ENCODE measurements at regions not wholly inside any gene's neighbourhood (a gene's known extent, or its start where the extent isn't known, plus 50 kb on each side); places are given as distances from the start of the nearest gene placed in this dataset.

DNA sequence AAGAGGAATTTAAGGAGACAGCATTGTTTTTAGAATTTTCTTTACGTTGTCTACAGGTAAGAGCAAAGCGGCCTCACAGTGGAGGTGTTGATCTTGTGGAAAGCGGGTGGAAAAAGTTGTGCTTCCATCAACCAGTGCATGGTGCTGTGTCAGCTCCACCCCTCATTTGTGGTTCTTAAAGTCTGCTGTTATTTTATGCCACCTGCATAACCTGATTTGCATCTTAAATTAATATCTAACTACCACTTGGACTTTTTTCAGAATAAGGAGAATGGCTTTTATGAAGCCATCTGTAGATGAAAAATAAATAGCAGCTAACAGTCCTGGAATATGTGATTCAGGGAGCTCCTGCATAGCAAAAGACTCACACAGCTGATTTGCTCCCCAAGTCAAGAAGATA is 135.1 kb downstream of the SNAPC1 start:
- H3K4me3 ChIP-seq (ENCODE audit: low read depth, low read length), result no peak overlapping the region
- TF ChIP-seq, protein P1, sequence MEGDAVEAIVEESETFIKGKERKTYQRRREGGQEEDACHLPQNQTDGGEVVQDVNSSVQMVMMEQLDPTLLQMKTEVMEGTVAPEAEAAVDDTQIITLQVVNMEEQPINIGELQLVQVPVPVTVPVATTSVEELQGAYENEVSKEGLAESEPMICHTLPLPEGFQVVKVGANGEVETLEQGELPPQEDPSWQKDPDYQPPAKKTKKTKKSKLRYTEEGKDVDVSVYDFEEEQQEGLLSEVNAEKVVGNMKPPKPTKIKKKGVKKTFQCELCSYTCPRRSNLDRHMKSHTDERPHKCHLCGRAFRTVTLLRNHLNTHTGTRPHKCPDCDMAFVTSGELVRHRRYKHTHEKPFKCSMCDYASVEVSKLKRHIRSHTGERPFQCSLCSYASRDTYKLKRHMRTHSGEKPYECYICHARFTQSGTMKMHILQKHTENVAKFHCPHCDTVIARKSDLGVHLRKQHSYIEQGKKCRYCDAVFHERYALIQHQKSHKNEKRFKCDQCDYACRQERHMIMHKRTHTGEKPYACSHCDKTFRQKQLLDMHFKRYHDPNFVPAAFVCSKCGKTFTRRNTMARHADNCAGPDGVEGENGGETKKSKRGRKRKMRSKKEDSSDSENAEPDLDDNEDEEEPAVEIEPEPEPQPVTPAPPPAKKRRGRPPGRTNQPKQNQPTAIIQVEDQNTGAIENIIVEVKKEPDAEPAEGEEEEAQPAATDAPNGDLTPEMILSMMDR (IDR thresholded peaks at IDR 0.05; ENCODE audit: insufficient read depth, low read length, missing control alignments), result no peak
- DNase-seq (ENCODE audit: low read depth, low spot score), result no peak
- ChIA-PET CTCF (interaction anchor here (0.9 to 1.3 kb wide), 3 partner anchors 36 to 229 kb away, joined by 3 to 4 read pairs (median 3); no protein-coding TSS in a partner anchor), POLR2A (no interaction called here)

DNA sequence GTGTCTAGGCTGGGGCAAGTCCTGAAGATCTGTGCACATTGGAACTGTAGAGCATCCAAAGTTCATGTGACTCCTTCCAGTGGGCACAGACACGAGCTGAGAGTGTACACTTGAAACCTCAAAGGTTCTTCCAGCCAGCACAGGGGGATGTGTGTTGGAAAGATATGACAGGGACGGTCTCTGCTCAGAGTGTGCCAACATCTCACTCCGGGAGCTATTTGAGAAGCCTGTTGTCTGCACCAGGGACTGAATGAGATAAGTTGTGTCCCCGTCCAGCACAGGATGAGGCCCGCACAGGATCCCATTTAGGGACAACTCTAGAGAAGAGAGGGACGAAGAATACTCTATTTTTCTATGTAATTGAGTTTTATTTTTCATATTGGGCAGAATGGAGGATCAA is 136.3 kb downstream of the SNAPC1 start:
- ChIA-PET POLR2A (no interaction called here), CTCF (interaction anchor here (1.2 to 1.3 kb wide), 2 partner anchors 38 to 228 kb away, joined by 3 to 5 read pairs; no protein-coding TSS in a partner anchor)
- H3K4me3 ChIP-seq (ENCODE audit: low read depth, low read length), result no peak overlapping the region
- TF ChIP-seq, protein P1 (IDR thresholded peaks at IDR 0.05; ENCODE audit: insufficient read depth, low read length, missing control alignments), result no peak
- no peak for DNase-seq (ENCODE audit: low read depth, low spot score)

DNA sequence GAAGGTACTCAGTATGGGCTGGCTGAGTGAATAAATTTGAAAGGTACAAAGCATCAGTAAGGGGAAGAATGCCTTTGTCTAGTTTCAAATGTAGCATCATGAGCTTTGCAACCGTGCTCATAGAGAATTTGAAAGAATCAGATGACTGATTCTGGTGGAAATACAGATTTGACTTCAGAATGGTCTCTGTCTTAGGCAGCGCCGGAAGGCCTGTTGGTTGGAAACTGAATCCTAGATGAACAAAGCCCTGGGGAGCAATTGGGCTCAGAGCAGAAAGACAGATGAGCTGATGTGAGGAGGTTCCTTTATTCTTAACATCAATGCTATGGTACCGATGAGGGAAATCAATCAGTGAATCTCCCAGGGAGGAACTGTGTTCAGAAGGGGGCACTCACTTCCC is 137.3 kb downstream of the SNAPC1 start:
- ChIA-PET POLR2A (no interaction called here), CTCF (no interaction called here)
- no peak overlapping the region for H3K4me3 ChIP-seq (ENCODE audit: low read depth, low read length)
- DNase-seq (ENCODE audit: low read depth, low spot score), result no peak
- TF ChIP-seq, protein P1 (IDR thresholded peaks at IDR 0.05; ENCODE audit: insufficient read depth, low read length, missing control alignments), result no peak

DNA sequence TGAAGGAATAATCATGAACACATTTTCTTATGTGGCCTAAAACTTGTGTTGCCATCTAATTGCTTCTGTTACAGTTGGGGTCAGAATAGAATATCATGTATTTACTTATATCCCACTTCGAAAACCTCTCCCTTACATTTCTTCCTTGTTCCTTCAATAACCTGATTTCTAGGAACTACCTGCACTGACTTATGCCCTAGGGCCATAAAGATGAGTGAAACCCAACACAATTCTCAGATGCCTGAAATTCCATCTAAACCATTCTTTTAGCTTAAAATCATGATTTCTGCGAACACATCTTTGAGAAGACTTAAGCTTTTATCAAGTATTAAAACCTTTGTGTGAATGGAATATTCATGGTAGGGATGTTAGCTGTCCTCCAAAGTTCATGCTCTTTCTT is 142.7 kb downstream of the SNAPC1 start:
- DNase-seq (ENCODE audit: low read depth, low spot score), result no peak
- TF ChIP-seq, protein P1 (IDR thresholded peaks at IDR 0.05; ENCODE audit: insufficient read depth, low read length, missing control alignments), result no peak
- ChIA-PET CTCF (interaction anchor here (0.8 to 1.7 kb wide), 3 partner anchors 9 to 223 kb away, joined by 3 to 11 read pairs (median 8); no protein-coding TSS in a partner anchor), POLR2A (interaction anchor here (0.8 kb wide), 1 partner anchor 11 kb away, joined by 4 read pairs; no protein-coding TSS in a partner anchor)
- H3K4me3 ChIP-seq (ENCODE audit: low read depth, low read length), result no peak overlapping the region

DNA sequence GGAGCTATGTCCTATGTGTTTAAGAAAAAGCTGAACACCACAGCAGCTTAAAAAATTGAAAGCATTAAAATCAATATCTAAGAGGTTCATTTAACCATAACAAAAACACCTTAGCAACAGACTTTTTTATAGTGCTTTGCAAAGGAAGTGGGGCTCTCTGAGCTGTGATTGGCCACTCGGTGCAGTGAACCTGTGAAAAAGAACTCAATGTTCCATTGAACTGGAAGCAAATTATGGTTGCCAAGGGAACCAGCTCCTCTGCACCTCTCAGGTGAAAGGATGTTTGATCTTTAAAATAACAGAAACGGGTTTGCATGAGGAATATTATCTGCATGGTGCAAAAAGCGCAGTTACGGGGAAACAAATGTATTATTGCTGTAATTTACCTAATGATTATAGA is 149.4 kb downstream of the SNAPC1 start:
- TF ChIP-seq, protein P1 (IDR thresholded peaks at IDR 0.05; ENCODE audit: insufficient read depth, low read length, missing control alignments), result no peak
- H3K4me3 ChIP-seq (ENCODE audit: low read depth, low read length), result no peak overlapping the region
- ChIA-PET POLR2A (no interaction called here), CTCF (interaction anchor here (0.5 to 0.7 kb wide), 2 partner anchors 215 to 1949 kb away, joined by 3 read pairs; no protein-coding TSS in a partner anchor)
- no peak for DNase-seq (ENCODE audit: low read depth, low spot score)

DNA sequence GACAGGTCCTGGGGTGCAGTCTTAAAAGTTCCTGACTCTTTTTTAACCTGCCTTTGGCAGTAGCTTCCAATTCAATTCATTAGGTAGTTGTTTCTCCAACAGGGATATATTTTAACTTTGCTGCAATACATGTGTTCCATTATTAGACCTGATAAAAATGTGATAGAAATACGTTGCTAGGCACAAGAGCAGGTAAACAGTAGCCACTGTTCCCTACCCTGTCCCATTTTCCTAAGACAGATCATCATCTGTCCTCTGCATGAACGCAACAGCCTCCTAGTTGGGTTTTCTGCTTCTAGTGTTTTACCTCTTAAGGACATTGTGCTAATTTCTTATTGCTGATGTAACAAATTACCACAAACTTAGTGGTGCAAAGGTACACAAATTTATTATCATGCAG is 156.8 kb downstream of the SNAPC1 start:
- TF ChIP-seq, protein P1 (IDR thresholded peaks at IDR 0.05; ENCODE audit: insufficient read depth, low read length, missing control alignments), result no peak
- H3K4me3 ChIP-seq (ENCODE audit: low read depth, low read length), result no peak overlapping the region
- CTCF ChIA-PET, result interaction anchor here (1.0 to 1.5 kb wide), 3 partner anchors 24 to 209 kb away, joined by 3 to 5 read pairs (median 4); no protein-coding TSS in a partner anchor
- DNase-seq (ENCODE audit: low read depth, low spot score), result no peak
- POLR2A ChIA-PET, result no interaction called here
